ENCODE measurements at regions not wholly inside any gene's neighbourhood (a gene's known extent, or its start where the extent isn't known, plus 50 kb on each side); places are given as distances from the start of the nearest gene placed in this dataset.

DNA sequence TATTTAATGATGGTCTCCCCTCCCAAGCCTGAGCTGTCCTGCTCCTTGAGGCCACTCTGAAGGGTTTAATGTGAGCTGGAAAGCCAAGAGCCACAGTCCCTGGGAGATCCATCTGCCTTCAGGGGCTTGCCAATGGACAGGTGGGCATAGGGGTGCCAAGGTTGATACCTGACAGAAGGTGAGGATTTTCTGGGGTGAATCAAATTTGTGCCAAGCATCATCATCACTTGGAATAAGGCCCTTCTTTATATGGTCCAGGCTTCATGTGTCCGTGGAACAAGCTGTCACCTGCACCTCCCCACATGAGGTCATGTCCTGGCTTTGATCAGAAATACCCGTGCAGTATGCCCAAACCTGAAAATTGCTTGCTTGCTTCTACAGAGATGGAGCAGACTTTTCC, 71.9 kb upstream of the CTNNB1 start:
- TF ChIP-seq, protein P1, sequence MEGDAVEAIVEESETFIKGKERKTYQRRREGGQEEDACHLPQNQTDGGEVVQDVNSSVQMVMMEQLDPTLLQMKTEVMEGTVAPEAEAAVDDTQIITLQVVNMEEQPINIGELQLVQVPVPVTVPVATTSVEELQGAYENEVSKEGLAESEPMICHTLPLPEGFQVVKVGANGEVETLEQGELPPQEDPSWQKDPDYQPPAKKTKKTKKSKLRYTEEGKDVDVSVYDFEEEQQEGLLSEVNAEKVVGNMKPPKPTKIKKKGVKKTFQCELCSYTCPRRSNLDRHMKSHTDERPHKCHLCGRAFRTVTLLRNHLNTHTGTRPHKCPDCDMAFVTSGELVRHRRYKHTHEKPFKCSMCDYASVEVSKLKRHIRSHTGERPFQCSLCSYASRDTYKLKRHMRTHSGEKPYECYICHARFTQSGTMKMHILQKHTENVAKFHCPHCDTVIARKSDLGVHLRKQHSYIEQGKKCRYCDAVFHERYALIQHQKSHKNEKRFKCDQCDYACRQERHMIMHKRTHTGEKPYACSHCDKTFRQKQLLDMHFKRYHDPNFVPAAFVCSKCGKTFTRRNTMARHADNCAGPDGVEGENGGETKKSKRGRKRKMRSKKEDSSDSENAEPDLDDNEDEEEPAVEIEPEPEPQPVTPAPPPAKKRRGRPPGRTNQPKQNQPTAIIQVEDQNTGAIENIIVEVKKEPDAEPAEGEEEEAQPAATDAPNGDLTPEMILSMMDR (IDR thresholded peaks at IDR 0.05): no peak
- TF ChIP-seq POLR2A (IDR thresholded peaks at IDR 0.05) (no peak), EP300 (IDR thresholded peaks at IDR 0.05) (no peak)
